HG02763 (cell line): ENCODE measurements at regions not wholly inside any gene's neighbourhood (a gene's known extent, or its start where the extent isn't known, plus 50 kb on each side); places are given as distances from the start of the nearest gene placed in this dataset.
A peak's percentile ranks its signal among the peaks of the same experiment; 100 is the strongest.

ENCODE experiments used
- ATAC-seq: cut with Tn5 transposase; IDR thresholded peaks from one replicate; pipeline ENCODE4 v1.9.1; 2021; ENCODE audit warnings: mild to moderate bottlenecking, moderate library complexity; ENCODE audit not compliant: unreplicated experiment

GRCh38 chr6:20023549-20024315 lies 186.6 kb downstream of the ID4 start:
- ATAC-seq: peak; percentile 75

GRCh38 chr6:20024316-20024673 lies 187.1 kb downstream of the ID4 start:
- peak; percentile 13 for ATAC-seq

GRCh38 chr6:20024978-20025377 lies 187.3 kb downstream of the MBOAT1 start:
- ATAC-seq: no peak

- ATAC-seq: no peak
These were observed 186.6 kb downstream of the MBOAT1 start for GRCh38 chr6:20025681-20026080.

GRCh38 chr6:20028143-20028542 lies 184.1 kb downstream of the MBOAT1 start:
- ATAC-seq: no peak

- ATAC-seq: no peak
These were observed 183.7 kb downstream of the MBOAT1 start for GRCh38 chr6:20028562-20028961.

- ATAC-seq: no peak
These were observed 182.3 kb downstream of the MBOAT1 start for GRCh38 chr6:20029979-20030378.

- ATAC-seq: no peak
These were observed 180.9 kb downstream of the MBOAT1 start for GRCh38 chr6:20031342-20031741.

- no peak for ATAC-seq
These were observed 178.4 kb downstream of the MBOAT1 start for GRCh38 chr6:20033697-20034407.

- no peak for ATAC-seq
These were observed 177.9 kb downstream of the MBOAT1 start for GRCh38 chr6:20034408-20034769.

- no peak for ATAC-seq
These were observed 176.1 kb downstream of the MBOAT1 start for GRCh38 chr6:20036141-20036677.

- no peak for ATAC-seq
These were observed 173.7 kb downstream of the MBOAT1 start for GRCh38 chr6:20038410-20039204.

GRCh38 chr6:20044883-20045282 lies 167.4 kb downstream of the MBOAT1 start:
- ATAC-seq: no peak
